Right ventricle myocardium superior (tissue), 1 donor: ENCODE measurements at regions not wholly inside any gene's neighbourhood (a gene's known extent, or its start where the extent isn't known, plus 50 kb on each side); places are given as distances from the start of the nearest gene placed in this dataset.
"Not testable (repeated sequence)": the region's sequence is repeated elsewhere in the genome, so short reads cannot be mapped to it uniquely, and the experiment has no call there.

Experiments used
- ATAC-seq: fragments of 200-7000 bp; cut with Tn5 transposase; one replicate; pipeline ENCODE4 v1.9.1; 2020; ENCODE audit warnings: mild to moderate bottlenecking; ENCODE audit not compliant: poor library complexity
- DNase-seq: peaks from one replicate; pipeline ENCODE4 v3.0.0-alpha.2; 2020
- intact Hi-C: fragments of 100-400 bp; cut with DNase I; formaldehyde crosslinking; loops from one replicate; pipeline ENCODE4 v1.11.2; 2022
- donor health status: DM: no; HTN: yes; CAD: no; lungs with severe emphysema.

DNA sequence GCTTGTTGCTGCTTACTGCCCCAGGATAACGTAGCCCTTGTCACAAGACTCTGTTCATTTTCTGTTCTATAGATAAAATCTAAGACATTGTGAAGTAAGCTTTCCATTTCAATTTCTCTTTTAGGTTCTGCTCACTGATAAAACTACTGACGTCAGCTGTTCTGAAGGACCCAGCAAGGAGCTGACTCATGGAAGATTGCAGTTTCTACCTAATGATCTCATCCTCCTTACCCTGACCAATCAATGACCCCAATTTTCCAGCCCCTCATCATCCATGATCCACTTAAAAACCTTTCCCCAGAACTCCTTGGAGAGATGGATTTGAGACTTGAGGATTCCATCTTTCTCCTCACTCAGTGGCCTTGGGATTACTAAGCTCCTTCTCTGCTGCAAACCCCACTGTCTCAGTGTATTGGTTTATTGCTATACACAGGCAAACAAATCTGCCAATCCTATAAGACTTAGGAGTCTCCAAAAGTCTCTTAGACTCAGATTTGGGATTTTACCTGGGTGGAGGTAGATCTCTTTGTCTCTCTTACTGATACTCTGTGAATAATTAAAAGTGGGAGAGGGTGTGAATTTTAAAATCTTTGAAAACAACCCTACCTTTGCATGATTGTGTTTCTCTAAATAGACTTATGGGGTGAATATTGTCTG is 109.2 kb upstream of the TRIM24 start:
- intact Hi-C loops: no loop called here
- DNase-seq: no peak
- no peak for ATAC-seq

DNA sequence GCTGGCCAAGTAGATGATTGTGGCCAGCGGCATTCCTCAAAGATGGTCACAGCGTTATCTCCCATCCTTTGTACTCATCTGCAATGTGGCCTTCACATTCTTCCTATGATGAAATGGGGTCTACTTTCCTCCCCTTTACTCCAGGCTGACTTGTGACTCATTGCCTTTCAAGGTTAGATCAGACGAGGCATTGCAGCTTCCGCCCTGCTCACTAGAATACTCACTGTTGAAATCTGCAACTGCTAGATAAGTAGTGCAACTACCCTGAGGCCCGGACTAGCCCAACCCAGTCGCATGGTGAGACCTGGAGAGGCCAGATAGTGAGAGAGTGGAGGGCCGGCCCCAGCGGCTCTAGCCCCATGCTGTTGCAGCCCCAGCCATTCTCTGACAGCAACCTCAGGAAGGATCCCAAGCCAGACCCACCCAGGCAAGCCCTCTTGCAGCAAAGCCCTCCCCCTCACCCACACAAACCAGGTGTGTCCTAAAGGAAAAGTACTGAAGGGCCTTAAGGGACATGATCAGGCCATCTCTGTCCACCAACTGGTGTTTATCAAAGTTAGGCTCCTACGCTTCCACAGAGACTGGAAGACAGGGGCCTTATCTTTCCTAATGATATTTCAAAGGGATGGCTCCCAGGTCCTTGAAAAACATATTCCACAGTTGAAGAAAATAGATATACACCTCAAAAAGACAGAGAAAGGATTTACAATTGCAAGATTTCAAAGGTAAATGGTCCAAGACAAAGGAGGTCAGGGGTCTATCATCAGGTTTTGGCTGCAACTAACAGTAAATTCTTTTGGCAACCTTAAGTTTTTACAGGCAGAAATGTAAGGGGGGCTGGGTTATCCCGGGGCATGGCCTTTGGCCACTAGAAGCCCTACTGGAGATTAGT is 107.2 kb upstream of the TRIM24 start:
- DNase-seq: no peak
- ATAC-seq: no peak
- intact Hi-C loops: no loop called here

DNA sequence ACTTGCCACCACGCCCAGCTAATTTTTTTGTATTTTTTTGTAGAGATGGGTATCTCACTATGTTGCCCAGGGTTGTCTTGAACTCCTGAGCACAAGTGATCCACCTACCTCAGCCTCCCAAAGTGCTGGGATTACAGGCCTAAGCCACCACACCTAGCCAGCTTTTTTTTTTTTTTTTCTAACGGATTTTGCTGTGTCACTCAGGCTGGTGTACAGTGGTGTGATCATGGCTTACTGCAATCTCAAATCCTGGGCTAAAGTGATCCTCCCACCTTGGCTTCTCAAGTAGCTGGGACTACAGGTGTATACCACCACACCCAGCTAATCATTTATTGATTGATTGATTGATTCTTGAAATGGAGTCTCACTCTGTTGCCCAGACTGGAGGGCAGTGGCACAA is 106.0 kb upstream of the TRIM24 start:
- no peak for DNase-seq
- no peak for ATAC-seq
- intact Hi-C loops: no loop called here

DNA sequence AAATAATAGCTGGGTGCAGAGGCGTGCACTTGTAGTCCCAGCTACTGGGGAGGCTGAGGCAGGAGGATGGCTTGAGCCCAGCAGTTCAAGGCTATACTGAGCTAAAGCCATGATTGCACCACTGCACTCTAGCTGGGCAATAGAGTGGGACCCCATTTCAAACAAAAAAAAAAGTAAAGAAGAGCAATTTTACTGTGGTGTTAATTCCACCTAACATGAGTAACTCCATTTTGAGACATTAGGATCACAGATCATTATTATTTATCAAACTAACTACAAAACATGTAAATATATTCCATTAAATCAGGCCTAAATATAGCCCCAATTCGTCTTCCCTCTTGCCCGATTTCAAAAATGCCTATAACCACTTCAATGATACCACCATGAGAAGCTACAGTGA is 104.8 kb upstream of the TRIM24 start:
- ATAC-seq: no peak
- no peak for DNase-seq
- intact Hi-C loops: no loop called here

DNA sequence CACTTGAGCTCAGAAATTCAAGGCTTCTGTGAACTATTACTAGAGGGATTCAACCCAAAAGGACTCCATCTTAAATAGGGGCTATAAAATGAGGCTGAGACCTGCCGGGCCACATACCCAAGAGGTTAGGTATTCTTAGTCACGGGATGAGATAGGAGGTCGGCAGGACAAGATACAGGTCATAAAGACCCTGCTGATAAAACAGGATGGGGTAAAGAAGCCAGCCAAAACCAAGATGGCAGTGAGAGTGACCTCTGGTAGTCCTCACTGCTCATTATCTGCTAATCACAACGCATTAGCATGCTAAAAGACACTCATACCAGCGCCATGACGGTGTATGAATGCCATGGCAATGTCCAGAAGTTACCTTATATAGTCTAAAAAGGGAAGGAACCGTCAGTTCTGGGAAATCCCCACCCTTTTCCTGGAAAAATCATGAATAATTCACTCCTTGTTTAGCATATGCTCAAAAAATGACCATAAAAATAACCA is 101.2 kb upstream of the TRIM24 start:
- intact Hi-C loops: no loop called here
- DNase-seq: no peak
- ATAC-seq: no peak

DNA sequence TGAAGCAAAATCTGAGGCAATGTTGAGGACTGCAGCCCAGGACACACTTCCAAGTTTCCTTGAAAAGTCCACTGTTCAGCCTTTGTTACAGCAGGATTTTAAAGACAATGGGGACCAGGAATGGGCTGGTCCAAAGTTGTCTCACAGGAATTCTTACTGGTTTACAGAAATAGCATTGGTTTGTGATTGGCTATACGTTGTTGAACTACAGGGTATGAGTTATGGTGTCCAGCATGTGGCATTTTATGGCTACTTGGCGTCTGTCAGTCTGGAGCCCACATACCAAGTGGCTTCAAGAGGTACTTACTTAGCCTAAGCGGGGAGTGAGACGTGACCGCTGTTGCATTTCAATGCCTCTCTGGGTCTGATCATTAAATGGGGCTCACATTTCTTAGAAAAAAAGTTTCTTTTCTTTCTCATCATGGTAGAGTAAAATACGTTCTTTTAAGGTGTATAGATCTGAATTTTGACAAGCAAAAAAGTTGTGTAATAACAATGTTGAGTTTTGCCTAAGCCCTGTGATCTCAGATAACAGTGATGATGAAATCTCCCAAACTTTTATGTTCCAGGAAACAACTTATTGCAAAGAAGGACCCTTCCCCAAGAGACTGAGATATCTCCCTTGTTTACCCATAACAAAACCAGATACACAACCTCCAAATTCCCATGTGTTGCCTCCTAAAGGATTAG is 100.0 kb upstream of the TRIM24 start:
- ATAC-seq (no peak), DNase-seq (no peak)
- intact Hi-C loops: no loop called here

DNA sequence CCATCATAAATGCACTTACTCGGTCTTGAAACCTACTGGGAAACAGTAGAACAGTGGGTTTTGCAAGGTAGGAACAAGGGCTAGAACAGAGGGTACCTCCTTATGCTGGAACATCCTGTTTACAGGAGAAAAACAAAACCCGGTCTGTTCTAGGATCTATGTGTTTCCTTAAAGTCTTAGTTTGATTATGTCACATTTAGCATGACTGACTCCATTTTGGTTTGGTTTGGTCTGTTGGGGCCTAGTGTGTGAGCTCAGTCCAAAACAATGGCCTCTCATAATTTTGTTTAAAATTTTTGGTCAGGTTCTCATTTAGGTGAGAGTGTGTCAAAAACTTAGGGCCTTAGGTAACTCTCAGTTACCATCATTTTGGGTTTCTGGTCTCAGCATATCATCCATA is 96.3 kb upstream of the TRIM24 start:
- DNase-seq: no peak
- ATAC-seq: no peak
- intact Hi-C loops: no loop called here

DNA sequence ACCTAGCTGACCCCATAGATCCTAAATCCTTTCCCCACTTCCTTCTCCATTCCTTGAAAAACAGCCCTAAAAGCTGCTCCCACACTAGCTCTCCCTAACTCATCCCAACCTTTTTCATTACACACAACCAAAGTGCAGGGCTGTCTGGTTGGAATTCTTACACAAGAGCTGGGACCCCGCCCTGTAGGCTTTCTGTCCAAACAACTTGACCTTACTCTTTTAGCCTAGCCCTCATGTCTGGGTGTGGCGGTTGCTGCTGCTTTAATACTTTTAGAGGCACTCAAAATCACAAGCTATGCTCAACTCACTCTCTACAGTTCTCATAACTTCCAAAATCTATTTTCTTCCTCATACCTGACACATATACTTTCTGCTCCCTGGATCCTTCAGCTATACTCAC is 93.9 kb upstream of the TRIM24 start:
- intact Hi-C loops, ATAC-seq, DNase-seq: not testable (repeated sequence)

DNA sequence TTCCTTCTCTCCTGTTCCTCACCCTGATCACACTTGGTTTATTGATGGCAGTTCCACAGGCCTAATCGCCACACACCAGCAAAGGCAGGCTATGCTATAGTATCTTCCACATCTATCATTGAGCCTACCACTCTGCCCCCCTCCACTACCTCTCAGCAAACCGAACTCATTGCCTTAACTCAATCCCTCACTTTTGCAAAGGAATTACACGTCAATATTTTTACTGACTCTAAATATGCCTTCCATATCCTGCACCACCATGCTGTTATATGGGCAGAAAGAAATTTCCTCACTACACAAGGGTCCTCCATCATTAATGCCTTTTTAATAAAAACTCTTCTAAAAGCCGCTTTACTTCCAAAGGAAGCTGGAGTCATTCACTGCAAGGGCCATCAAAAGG is 93.4 kb upstream of the TRIM24 start:
- intact Hi-C loops, DNase-seq, ATAC-seq: not testable (repeated sequence)

DNA sequence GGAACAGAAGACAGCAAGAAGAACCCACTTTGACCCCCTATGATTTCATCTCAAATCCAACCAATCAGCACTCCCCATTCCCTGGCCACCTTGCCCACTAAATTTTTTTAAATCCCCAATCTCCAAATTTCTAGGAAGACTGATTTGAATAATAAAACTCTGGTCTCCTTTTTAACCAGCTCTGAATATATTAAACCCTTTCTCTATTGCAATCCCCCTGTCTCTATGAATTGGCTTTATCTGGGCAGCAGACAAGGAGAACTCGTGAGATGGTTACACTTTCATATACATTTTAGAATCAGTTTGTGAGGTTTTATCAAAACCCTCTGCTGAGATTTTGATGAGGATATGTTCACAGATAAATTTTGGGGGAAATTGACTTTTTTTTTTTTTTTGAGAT is 90.3 kb upstream of the TRIM24 start:
- ATAC-seq (no peak), DNase-seq (no peak)
- intact Hi-C loops: no loop called here

DNA sequence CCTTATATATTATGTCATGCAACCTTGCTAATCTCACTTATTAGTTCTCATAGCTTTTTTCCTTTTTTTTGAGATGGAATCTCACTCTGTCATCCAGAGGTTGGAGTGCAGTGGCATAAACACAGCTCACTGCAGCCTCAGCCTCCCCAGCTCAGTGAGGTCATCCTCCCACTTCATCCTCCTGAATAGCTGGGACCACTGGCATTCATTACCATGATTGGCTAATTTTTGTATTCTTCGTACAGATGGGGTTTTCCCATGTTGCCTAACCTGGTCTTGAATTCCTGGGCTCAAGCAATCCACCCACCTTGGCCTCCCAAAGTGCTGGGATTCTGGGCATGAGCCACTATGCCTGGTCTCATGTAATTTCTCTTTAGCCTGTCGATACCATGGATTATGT is 89.1 kb upstream of the TRIM24 start:
- ATAC-seq (no peak), DNase-seq (no peak)
- intact Hi-C loops: no loop called here

DNA sequence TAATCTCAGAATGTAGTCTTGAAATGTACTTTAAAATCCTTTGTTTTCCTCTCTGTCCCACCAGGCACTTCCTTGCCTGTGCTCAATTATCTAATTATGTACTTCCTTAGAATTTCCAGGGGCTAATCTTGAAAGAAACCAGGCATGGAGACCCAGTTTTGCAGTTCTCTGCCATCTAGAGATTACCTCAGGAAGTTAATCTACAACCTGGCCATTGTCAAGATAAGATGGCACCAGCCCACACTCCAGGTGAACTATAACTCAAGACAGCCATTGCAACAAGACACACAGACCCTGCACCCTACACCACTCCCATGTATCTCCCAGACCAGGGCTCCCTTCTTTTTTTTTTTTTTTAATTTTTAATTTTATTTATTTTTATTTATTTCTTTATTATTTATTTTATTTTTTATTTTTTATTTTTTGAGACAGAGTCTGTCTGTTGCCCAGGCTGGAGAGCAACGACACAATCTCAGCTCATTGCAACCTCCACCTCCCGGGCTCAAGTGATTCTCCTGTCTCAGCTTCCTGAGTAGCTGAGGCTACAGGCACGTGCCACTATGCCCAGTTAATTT is 85.9 kb upstream of the TRIM24 start:
- no peak for DNase-seq
- intact Hi-C loops: no loop called here

DNA sequence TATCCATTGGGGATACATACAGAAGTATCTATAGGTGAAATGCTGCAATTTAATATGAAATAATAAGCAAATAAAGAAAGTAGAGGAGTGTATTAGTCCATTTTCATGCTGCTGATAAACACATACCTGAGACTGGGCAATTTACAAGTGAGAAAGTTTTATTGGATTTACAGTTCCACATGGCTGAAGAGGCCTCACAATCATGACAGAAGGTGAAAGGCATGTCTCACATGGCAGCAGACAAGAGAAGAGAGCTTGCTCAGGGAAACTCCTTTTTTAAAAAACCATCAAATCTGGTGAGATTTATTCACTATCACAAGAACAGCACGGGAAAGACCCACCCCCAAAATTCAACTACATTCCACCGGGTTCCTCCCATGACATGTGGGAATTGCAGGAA is 82.8 kb upstream of the TRIM24 start:
- no peak for ATAC-seq
- intact Hi-C loops: no loop called here
- DNase-seq: no peak

More for the DNA sequence above, 85.9 kb upstream of the TRIM24 start:
- no peak for ATAC-seq

DNA sequence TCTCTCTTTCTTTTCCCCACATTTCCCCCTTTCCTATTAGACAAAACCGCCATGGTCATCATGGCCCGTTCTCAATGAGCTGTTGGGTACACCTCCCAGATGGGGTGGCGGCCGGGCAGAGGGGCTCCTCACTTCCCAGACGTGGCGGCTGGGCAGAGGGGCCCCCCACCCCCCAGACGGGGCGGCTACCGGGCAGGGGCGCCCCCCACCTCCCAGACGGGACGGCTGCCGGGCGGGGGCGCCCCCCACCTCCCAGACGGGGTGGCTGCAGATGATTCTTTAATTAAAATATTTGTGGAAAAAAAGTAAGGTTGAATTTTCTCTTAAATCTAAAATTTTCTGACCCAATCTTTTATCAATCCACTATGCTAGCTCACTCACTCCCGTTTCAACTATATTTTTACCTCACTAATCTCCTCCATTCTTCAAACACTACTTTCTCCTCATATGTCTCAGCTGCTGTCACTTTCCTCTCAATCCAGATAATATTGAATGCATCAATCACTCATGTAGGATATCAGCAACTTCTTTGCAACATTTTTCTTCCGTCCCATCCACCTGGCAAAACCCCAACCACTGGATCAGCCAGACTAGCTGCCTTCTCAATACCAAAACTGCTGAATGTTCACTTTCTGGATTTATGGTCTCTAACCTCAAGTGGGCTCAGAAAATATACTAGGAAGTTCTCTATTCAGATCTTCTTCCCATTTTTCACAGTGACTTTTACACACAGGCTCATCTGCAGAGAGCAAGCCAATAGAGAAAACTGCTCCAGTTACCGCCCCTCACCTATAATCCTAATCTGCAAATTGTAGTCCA is 81.1 kb upstream of the TRIM24 start:
- ATAC-seq (no peak), DNase-seq (no peak)
- intact Hi-C loops: no loop called here

DNA sequence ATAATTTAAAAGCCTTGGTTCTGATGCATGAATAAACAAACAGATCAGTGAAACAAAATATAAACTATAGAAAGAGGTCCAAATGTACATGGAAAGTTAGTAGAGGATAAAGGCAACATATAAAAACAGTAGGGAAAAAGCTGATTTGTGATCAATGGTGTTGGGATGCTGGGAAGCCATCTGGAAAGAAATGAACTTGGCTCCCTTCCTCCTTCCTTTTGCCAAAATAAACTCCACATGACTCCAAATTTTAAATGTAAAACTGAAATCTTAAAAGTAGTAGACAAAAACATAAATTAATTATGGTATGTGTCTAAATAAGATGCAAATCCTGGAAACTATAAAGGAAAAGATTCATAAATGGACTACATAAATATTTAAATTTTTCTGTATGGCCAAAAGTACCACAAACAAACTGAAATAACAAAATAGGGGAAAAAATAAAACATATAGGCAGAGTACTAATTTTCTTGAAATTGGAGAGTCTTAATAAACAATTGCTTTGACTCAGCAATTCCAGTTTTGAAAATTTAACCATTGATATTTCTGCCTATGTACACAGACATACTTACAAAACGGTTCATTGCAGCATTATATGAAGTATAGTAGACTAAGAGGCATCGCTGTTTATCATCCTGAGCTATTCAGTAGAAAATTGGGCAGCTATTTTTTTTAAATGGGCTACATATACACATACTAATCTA is 77.0 kb upstream of the TRIM24 start:
- no peak for ATAC-seq
- DNase-seq: no peak
- intact Hi-C loops: no loop called here

DNA sequence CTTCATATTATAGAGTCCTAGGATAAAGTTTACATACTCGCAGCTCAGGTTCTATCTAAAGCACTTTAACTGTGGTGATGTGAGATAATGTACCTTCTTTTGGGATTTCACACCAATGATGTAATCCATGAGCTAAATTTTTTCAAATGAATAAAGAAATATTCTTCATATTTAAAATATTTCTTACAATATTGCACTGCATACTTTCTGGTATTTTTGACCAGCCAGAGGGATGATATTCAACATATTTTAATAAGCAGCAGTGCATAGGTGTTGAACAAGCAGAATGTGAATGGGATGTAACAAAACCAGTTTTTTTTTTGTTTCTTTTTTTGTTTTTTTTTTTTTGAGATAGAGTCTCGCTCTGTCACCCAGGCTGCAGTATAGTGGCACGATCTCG is 73.2 kb upstream of the TRIM24 start:
- intact Hi-C loops: no loop called here
- ATAC-seq: no peak

DNA sequence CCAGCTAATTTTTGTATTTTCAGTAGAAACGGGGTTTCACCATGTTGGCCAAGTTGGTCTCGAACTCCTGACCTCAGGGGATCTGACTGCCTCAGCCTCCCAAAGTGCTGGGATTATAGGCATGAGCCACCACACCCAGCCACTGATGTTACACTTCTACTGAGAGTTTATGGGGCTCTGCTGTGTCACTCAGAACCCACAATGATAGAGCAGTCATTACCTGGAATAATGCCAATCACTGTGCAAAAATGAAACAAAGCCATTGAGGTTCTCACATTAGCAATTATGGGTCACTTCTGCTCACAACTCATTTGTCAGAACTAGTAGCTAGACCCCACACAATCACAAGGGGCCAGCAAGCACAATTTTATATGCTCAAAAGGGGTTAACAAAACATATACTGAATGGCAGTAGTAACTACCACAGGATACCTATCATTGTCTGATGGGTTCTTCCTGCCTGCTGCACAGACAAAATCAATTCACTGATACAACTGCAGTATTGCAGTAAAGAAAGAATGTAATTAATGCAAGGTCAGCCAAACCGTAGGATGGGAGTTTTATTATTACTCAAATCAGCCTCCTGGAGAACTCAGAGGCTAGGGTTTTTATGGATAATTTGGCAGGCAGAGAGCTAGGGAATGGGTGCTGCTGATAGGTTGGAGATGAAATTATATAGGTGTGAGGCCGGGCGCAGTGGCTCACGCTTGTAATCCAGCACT is 72.1 kb upstream of the TRIM24 start:
- intact Hi-C loops: no loop called here
- ATAC-seq: no peak
- no peak for DNase-seq

More for the DNA sequence above, 73.2 kb upstream of the TRIM24 start:
- DNase-seq: no peak
